GM21423 (cell line): ENCODE measurements at regions not wholly inside any gene's neighbourhood (a gene's known extent, or its start where the extent isn't known, plus 50 kb on each side); places are given as distances from the start of the nearest gene placed in this dataset.

ENCODE experiments used
- ATAC-seq: cut with Tn5 transposase; IDR thresholded peaks from one replicate; pipeline ENCODE4 v1.9.1; 2021; ENCODE audit warnings: mild to moderate bottlenecking, moderate library complexity; ENCODE audit not compliant: unreplicated experiment

GRCh38 chr7:46565253-46566096 lies 644.4 kb upstream of the IGFBP3 start:
- ATAC-seq, result no peak

GRCh38 chr7:46559194-46559832 lies 638.2 kb upstream of the IGFBP3 start:
- no peak for ATAC-seq

- no peak for ATAC-seq
Measured at GRCh38 chr7:46558482-46559193, 637.6 kb upstream of the IGFBP3 start.

- no peak for ATAC-seq
Measured at GRCh38 chr7:46557781-46558180, 636.7 kb upstream of the IGFBP3 start.

- no peak for ATAC-seq
Measured at GRCh38 chr7:46557295-46557711, 636.2 kb upstream of the IGFBP3 start.

- ATAC-seq, result no peak
Measured at GRCh38 chr7:46554688-46555422, 633.8 kb upstream of the IGFBP3 start.

- no peak for ATAC-seq
Measured at GRCh38 chr7:46551603-46552002, 630.5 kb upstream of the IGFBP3 start.

GRCh38 chr7:46550864-46551263 lies 629.8 kb upstream of the IGFBP3 start:
- ATAC-seq, result no peak

- ATAC-seq, result no peak
Measured at GRCh38 chr7:46549892-46550639, 629.0 kb upstream of the IGFBP3 start.

GRCh38 chr7:46549347-46549746 lies 628.3 kb upstream of the IGFBP3 start:
- no peak for ATAC-seq

- ATAC-seq, result no peak
Measured at GRCh38 chr7:46547044-46547443, 626.0 kb upstream of the IGFBP3 start.

GRCh38 chr7:46545790-46546189 lies 624.7 kb upstream of the IGFBP3 start:
- no peak for ATAC-seq

GRCh38 chr7:46544396-46545008 lies 623.4 kb upstream of the IGFBP3 start:
- ATAC-seq, result no peak

- ATAC-seq, result no peak
Measured at GRCh38 chr7:46542076-46542475, 621.0 kb upstream of the IGFBP3 start.

GRCh38 chr7:46539892-46540483 lies 618.9 kb upstream of the IGFBP3 start:
- no peak for ATAC-seq

GRCh38 chr7:46537191-46537905 lies 616.3 kb upstream of the IGFBP3 start:
- ATAC-seq, result no peak

- ATAC-seq, result no peak
Measured at GRCh38 chr7:46534664-46535588, 613.9 kb upstream of the IGFBP3 start.

GRCh38 chr7:46533946-46534345 lies 612.9 kb upstream of the IGFBP3 start:
- ATAC-seq, result no peak
